ENCODE measurements at regions not wholly inside any gene's neighbourhood (a gene's known extent, or its start where the extent isn't known, plus 50 kb on each side); places are given as distances from the start of the nearest gene placed in this dataset.

DNA sequence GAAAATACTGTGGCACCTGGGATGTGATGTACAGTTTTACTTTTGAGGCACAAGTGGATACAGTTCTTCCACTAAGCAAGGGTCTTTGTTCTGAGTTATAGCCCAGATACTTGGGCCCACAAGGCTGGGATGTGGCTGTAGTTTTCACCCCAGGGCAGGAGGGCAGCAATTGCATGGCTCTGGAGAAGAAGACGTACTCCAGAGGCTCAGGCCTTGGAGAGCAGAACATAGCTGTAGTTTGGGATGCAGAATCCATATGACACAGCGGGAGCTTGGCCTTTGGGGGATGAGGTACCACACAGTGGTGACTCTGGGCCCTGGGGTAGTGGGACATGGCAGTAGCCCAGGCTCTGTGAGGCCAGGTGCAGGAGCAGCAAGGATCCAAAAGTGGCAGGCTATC is 110.8 kb upstream of the FSTL4 start (continued):
- TF ChIP-seq, protein P1, sequence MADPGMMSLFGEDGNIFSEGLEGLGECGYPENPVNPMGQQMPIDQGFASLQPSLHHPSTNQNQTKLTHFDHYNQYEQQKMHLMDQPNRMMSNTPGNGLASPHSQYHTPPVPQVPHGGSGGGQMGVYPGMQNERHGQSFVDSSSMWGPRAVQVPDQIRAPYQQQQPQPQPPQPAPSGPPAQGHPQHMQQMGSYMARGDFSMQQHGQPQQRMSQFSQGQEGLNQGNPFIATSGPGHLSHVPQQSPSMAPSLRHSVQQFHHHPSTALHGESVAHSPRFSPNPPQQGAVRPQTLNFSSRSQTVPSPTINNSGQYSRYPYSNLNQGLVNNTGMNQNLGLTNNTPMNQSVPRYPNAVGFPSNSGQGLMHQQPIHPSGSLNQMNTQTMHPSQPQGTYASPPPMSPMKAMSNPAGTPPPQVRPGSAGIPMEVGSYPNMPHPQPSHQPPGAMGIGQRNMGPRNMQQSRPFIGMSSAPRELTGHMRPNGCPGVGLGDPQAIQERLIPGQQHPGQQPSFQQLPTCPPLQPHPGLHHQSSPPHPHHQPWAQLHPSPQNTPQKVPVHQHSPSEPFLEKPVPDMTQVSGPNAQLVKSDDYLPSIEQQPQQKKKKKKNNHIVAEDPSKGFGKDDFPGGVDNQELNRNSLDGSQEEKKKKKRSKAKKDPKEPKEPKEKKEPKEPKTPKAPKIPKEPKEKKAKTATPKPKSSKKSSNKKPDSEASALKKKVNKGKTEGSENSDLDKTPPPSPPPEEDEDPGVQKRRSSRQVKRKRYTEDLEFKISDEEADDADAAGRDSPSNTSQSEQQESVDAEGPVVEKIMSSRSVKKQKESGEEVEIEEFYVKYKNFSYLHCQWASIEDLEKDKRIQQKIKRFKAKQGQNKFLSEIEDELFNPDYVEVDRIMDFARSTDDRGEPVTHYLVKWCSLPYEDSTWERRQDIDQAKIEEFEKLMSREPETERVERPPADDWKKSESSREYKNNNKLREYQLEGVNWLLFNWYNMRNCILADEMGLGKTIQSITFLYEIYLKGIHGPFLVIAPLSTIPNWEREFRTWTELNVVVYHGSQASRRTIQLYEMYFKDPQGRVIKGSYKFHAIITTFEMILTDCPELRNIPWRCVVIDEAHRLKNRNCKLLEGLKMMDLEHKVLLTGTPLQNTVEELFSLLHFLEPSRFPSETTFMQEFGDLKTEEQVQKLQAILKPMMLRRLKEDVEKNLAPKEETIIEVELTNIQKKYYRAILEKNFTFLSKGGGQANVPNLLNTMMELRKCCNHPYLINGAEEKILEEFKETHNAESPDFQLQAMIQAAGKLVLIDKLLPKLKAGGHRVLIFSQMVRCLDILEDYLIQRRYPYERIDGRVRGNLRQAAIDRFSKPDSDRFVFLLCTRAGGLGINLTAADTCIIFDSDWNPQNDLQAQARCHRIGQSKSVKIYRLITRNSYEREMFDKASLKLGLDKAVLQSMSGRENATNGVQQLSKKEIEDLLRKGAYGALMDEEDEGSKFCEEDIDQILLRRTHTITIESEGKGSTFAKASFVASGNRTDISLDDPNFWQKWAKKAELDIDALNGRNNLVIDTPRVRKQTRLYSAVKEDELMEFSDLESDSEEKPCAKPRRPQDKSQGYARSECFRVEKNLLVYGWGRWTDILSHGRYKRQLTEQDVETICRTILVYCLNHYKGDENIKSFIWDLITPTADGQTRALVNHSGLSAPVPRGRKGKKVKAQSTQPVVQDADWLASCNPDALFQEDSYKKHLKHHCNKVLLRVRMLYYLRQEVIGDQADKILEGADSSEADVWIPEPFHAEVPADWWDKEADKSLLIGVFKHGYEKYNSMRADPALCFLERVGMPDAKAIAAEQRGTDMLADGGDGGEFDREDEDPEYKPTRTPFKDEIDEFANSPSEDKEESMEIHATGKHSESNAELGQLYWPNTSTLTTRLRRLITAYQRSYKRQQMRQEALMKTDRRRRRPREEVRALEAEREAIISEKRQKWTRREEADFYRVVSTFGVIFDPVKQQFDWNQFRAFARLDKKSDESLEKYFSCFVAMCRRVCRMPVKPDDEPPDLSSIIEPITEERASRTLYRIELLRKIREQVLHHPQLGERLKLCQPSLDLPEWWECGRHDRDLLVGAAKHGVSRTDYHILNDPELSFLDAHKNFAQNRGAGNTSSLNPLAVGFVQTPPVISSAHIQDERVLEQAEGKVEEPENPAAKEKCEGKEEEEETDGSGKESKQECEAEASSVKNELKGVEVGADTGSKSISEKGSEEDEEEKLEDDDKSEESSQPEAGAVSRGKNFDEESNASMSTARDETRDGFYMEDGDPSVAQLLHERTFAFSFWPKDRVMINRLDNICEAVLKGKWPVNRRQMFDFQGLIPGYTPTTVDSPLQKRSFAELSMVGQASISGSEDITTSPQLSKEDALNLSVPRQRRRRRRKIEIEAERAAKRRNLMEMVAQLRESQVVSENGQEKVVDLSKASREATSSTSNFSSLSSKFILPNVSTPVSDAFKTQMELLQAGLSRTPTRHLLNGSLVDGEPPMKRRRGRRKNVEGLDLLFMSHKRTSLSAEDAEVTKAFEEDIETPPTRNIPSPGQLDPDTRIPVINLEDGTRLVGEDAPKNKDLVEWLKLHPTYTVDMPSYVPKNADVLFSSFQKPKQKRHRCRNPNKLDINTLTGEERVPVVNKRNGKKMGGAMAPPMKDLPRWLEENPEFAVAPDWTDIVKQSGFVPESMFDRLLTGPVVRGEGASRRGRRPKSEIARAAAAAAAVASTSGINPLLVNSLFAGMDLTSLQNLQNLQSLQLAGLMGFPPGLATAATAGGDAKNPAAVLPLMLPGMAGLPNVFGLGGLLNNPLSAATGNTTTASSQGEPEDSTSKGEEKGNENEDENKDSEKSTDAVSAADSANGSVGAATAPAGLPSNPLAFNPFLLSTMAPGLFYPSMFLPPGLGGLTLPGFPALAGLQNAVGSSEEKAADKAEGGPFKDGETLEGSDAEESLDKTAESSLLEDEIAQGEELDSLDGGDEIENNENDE (IDR thresholded peaks at IDR 0.05; ENCODE audit: insufficient replicate concordance, low read length) = no peak
- no peak for TF ChIP-seq RXRA (IDR thresholded peaks at IDR 0.05; ENCODE audit: insufficient read depth, low read depth, low read length)
- no peak for TF ChIP-seq ZNF274 (IDR thresholded peaks at IDR 0.05; ENCODE audit: borderline replicate concordance, extremely low read depth, low read length)
